ENCODE measurements at regions not wholly inside any gene's neighbourhood (a gene's known extent, or its start where the extent isn't known, plus 50 kb on each side); places are given as distances from the start of the nearest gene placed in this dataset.

DNA sequence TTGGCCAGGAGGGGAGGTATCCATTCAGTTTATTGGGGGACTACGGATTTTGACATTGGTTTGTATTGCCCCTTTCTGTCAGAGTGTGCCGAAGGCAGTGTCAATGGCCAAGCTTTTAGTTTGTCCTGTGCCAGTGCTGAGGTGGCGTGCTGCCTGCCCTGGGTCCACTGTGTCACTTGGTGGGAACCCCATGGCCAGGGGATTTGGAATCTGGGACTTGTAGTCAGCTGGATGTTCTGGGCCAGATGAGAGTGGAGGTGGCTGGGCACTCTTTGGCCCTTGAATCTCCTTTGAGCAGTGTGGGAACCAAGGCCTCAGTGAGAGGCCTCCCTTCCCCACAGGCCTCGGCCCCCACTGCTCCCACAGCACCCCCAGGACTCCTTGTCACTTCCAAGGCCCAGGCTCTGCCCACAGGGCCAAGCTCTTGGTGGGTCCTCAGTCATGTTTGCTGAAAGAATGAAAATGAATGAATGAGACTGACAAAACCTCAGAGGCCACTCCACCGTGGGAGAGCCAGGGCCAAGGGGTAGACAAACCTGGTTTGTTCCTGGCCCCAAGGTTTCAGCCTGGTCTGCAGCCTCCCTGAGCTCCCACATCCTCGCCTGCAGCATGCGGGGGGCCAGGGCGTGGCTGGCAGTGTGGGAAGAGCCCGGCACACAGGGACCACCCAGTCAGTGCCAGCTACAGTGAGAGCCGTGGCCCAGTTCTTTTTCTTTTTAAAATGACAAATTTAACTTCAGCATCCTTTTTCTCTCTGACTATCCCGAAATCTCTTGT, 412.2 kb downstream of the MATN1 start:
- no peak for TF ChIP-seq POLR2A (IDR thresholded peaks at IDR 0.05; ENCODE audit: low read depth, low read length)
- no peak for TF ChIP-seq TAF1 (IDR thresholded peaks at IDR 0.05; ENCODE audit: borderline replicate concordance, low read depth, low read length)
- TF ChIP-seq POLR2AphosphoS5 (IDR thresholded peaks at IDR 0.05; ENCODE audit: low read depth, low read length) = no peak
